ENCODE measurements at regions not wholly inside any gene's neighbourhood (a gene's known extent, or its start where the extent isn't known, plus 50 kb on each side); places are given as distances from the start of the nearest gene placed in this dataset.

GRCh38 chr2:238789317-238789806 is 58.5 kb upstream of the TWIST2 start:
- TF ChIP-seq GATA3 (IDR thresholded peaks at IDR 0.05; ENCODE audit: low read depth, low read length) (no peak), GATA2 (IDR thresholded peaks at IDR 0.05; ENCODE audit: low read depth, low read length) (no peak)

- TF ChIP-seq GATA2 (IDR thresholded peaks at IDR 0.05; ENCODE audit: low read depth, low read length): no peak
Measured at GRCh38 chr2:238790126-238790832, 57.6 kb upstream of the TWIST2 start.

- TF ChIP-seq GATA2 (IDR thresholded peaks at IDR 0.05; ENCODE audit: low read depth, low read length) (no peak), GATA3 (IDR thresholded peaks at IDR 0.05; ENCODE audit: low read depth, low read length) (no peak)
Measured at GRCh38 chr2:238790833-238791230, 57.1 kb upstream of the TWIST2 start.

GRCh38 chr2:238791354-238791753 is 56.5 kb upstream of the TWIST2 start:
- TF ChIP-seq GATA3 (IDR thresholded peaks at IDR 0.05; ENCODE audit: low read depth, low read length): no peak
- TF ChIP-seq GATA2 (IDR thresholded peaks at IDR 0.05; ENCODE audit: low read depth, low read length): no peak

- TF ChIP-seq GATA3 (IDR thresholded peaks at IDR 0.05; ENCODE audit: low read depth, low read length) (no peak), GATA2 (IDR thresholded peaks at IDR 0.05; ENCODE audit: low read depth, low read length) (no peak)
Measured at GRCh38 chr2:238793306-238793705, 54.6 kb upstream of the TWIST2 start.

- TF ChIP-seq GATA2 (IDR thresholded peaks at IDR 0.05; ENCODE audit: low read depth, low read length) (no peak), GATA3 (IDR thresholded peaks at IDR 0.05; ENCODE audit: low read depth, low read length) (no peak)
Measured at GRCh38 chr2:238793801-238794449, 54.0 kb upstream of the TWIST2 start.

GRCh38 chr2:238796223-238796885 is 51.5 kb upstream of the TWIST2 start:
- TF ChIP-seq GATA3 (IDR thresholded peaks at IDR 0.05; ENCODE audit: low read depth, low read length): no peak
- TF ChIP-seq GATA2 (IDR thresholded peaks at IDR 0.05; ENCODE audit: low read depth, low read length): no peak

GRCh38 chr2:238797537-238797936 is 50.3 kb upstream of the TWIST2 start:
- TF ChIP-seq GATA3 (IDR thresholded peaks at IDR 0.05; ENCODE audit: low read depth, low read length) (no peak), GATA2 (IDR thresholded peaks at IDR 0.05; ENCODE audit: low read depth, low read length) (no peak)

Data from SH-SY5Y (cell line).